SK-N-SH treated with all-trans-retinoic acid at 6 μM for 48 hours (cell line): ENCODE measurements at regions not wholly inside any gene's neighbourhood (a gene's known extent, or its start where the extent isn't known, plus 50 kb on each side); places are given as distances from the start of the nearest gene placed in this dataset.

Experiments
- BACH2 ChIP-seq: fragments of 250-450 bp; sonication (Bioruptor Pico); IDR thresholded peaks from 2 replicates; pipeline ENCODE4 v1.9.0; 2021; ENCODE audit warnings: mild to moderate bottlenecking, borderline replicate concordance
- CSDC2 ChIP-seq: fragments of 250-450 bp; sonication (Bioruptor Pico); IDR thresholded peaks from 2 replicates; pipeline ENCODE4 v1.5.0; 2020; ENCODE audit warnings: mild to moderate bottlenecking, moderate library complexity
- ESRRG ChIP-seq: fragments of 250-450 bp; sonication (Bioruptor Pico); IDR thresholded peaks from 2 replicates; pipeline ENCODE4 v1.6.1; 2021; ENCODE audit warnings: mild to moderate bottlenecking
- RARB ChIP-seq: fragments of 250-450 bp; sonication (Bioruptor Pico); IDR thresholded peaks from 2 replicates; pipeline ENCODE4 v1.8.0; 2021; ENCODE audit warnings: mild to moderate bottlenecking, moderate library complexity
- ZC3H10 ChIP-seq: fragments of 250-450 bp; sonication (Bioruptor Pico); IDR thresholded peaks from 2 replicates; pipeline ENCODE4 v1.5.1; 2021; ENCODE audit warnings: mild to moderate bottlenecking, moderate library complexity
- ZFP30 ChIP-seq: fragments of 450-650 bp; formaldehyde crosslinking; IDR thresholded peaks from 2 replicates; pipeline ENCODE4 v1.5.0; 2022; ENCODE audit warnings: mild to moderate bottlenecking, moderate library complexity
- TF ChIP-seq, protein P1 (sequence below): fragments of 250-450 bp; sonication (Bioruptor Pico); IDR thresholded peaks from 2 replicates; pipeline ENCODE4 v1.5.0; 2020; ENCODE audit warnings: mild to moderate bottlenecking, moderate library complexity
- TF ChIP-seq, protein P2 (sequence below): fragments of 250-450 bp; sonication (Bioruptor Pico); IDR thresholded peaks from 2 replicates; pipeline ENCODE4 v1.8.0; 2020; ENCODE audit warnings: mild to moderate bottlenecking, moderate library complexity, borderline replicate concordance
- TF ChIP-seq, protein P3 (sequence below): fragments of 250-450 bp; sonication (Bioruptor Pico); IDR thresholded peaks from 2 replicates; pipeline ENCODE4 v1.5.1; 2021; ENCODE audit warnings: mild to moderate bottlenecking, moderate library complexity

DNA sequence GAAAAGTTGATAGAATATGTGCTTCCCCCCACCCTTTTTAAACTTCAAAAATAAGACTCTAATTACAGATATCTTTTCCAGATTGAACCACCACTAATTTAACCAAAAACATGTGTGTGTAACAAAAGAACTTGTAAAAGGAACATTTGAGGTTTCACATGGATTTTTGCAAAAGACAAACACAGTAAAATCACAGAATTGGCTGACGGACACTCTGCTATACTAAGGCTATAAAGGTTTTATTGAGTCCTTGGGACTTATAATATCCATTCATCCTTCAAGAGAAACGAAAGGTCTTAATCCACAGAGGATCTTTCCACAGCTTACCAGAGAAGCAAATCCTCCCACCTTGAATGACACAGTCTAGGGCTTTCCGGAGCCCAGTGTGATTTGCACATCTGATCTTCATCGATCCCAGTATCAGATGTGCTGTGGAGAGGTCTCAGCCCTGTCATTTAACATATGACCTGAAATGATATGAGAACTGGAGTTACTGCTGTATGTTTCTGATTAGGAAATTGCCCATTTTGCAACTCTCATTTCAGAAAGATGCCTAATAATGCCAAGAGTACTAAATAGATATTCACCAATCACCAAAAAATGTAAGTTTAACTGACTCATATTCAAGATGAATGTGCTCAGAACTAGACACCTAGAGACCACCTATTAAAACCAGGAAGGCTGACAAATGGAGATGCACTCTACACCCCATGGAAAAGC, 256.5 kb upstream of the FBXL7 start:
- TF ChIP-seq, protein P1, sequence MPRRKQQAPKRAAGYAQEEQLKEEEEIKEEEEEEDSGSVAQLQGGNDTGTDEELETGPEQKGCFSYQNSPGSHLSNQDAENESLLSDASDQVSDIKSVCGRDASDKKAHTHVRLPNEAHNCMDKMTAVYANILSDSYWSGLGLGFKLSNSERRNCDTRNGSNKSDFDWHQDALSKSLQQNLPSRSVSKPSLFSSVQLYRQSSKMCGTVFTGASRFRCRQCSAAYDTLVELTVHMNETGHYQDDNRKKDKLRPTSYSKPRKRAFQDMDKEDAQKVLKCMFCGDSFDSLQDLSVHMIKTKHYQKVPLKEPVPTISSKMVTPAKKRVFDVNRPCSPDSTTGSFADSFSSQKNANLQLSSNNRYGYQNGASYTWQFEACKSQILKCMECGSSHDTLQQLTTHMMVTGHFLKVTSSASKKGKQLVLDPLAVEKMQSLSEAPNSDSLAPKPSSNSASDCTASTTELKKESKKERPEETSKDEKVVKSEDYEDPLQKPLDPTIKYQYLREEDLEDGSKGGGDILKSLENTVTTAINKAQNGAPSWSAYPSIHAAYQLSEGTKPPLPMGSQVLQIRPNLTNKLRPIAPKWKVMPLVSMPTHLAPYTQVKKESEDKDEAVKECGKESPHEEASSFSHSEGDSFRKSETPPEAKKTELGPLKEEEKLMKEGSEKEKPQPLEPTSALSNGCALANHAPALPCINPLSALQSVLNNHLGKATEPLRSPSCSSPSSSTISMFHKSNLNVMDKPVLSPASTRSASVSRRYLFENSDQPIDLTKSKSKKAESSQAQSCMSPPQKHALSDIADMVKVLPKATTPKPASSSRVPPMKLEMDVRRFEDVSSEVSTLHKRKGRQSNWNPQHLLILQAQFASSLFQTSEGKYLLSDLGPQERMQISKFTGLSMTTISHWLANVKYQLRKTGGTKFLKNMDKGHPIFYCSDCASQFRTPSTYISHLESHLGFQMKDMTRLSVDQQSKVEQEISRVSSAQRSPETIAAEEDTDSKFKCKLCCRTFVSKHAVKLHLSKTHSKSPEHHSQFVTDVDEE (CRISPR knock-in tag) = no peak
- TF ChIP-seq RARB (CRISPR knock-in tag) = no peak
- no peak for TF ChIP-seq ZC3H10 (CRISPR knock-in tag)
- no peak for TF ChIP-seq ESRRG (CRISPR knock-in tag)
- TF ChIP-seq BACH2 (CRISPR knock-in tag) = no peak
- TF ChIP-seq, protein P2, sequence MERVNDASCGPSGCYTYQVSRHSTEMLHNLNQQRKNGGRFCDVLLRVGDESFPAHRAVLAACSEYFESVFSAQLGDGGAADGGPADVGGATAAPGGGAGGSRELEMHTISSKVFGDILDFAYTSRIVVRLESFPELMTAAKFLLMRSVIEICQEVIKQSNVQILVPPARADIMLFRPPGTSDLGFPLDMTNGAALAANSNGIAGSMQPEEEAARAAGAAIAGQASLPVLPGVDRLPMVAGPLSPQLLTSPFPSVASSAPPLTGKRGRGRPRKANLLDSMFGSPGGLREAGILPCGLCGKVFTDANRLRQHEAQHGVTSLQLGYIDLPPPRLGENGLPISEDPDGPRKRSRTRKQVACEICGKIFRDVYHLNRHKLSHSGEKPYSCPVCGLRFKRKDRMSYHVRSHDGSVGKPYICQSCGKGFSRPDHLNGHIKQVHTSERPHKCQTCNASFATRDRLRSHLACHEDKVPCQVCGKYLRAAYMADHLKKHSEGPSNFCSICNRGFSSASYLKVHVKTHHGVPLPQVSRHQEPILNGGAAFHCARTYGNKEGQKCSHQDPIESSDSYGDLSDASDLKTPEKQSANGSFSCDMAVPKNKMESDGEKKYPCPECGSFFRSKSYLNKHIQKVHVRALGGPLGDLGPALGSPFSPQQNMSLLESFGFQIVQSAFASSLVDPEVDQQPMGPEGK (CRISPR knock-in tag) = no peak
- no peak for TF ChIP-seq ZFP30 (CRISPR knock-in tag)
- TF ChIP-seq, protein P3, sequence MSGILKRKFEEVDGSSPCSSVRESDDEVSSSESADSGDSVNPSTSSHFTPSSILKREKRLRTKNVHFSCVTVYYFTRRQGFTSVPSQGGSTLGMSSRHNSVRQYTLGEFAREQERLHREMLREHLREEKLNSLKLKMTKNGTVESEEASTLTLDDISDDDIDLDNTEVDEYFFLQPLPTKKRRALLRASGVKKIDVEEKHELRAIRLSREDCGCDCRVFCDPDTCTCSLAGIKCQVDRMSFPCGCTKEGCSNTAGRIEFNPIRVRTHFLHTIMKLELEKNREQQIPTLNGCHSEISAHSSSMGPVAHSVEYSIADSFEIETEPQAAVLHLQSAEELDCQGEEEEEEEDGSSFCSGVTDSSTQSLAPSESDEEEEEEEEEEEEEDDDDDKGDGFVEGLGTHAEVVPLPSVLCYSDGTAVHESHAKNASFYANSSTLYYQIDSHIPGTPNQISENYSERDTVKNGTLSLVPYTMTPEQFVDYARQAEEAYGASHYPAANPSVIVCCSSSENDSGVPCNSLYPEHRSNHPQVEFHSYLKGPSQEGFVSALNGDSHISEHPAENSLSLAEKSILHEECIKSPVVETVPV (CRISPR knock-in tag) = no peak
- TF ChIP-seq CSDC2 (CRISPR knock-in tag) = no peak
